ENCODE measurements at regions not wholly inside any gene's neighbourhood (a gene's known extent, or its start where the extent isn't known, plus 50 kb on each side); places are given as distances from the start of the nearest gene placed in this dataset.
A peak's percentile ranks its signal among the peaks of the same experiment; 100 is the strongest.

DNA sequence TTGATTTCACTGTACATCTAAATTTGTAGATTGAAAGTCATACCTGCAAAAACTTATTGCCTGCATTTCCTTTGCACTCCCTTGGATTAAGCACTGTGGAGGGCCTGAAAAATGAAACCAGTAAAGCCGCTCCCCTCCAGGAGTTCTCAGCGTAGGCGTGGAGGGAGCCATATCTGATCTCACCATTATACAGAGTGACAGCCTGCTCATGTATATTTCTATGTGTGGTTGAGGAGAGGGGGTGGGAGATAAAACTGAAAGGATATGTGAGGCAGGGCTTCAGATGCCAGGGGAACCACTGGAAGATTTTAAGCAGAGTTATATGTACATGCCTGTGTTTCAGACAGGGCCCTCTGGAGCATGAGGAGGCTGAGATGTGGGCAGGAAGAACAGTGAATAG, 303.0 kb downstream of the MSX2 start:
- no peaks in the 10 kb centered on the region for H3K36me3 ChIP-seq (replicated peaks in 1 of 2; ENCODE audit: control insufficient read depth in 1 of 2, insufficient read depth in 2 of 2, low read length in 1 of 2)
- H3K9me3 ChIP-seq: no peaks in the 10 kb centered on the region
- CTCF ChIA-PET: no interaction called here
- POLR2A ChIA-PET: no interaction called here
- no peak overlapping the region for H3K4me2 ChIP-seq
- H3F3A ChIP-seq (replicated peaks; ENCODE audit: insufficient read depth): no peaks in the 10 kb centered on the region
- WGBS (ENCODE audit: low lambda C conversion rate): 33% methylated on average over 3 of the region's 3 CpGs
- no peak overlapping the region for H3K9ac ChIP-seq
- no peaks in the 10 kb centered on the region for H3K27me3 ChIP-seq (ENCODE audit: insufficient read depth)
- no peaks in the 10 kb centered on the region; a peak in 1 of 4 replicates for H3K4me1 ChIP-seq (ENCODE audit: control insufficient read depth in 1 of 2, insufficient read depth in 2 of 2, low read depth in 1 of 2, low read length in 1 of 2)
- no peaks in the 10 kb centered on the region for H3K9me2 ChIP-seq
- TF ChIP-seq RXRA (IDR thresholded peaks at IDR 0.05; ENCODE audit: borderline replicate concordance, low read depth) (no peak), TAF1 (IDR thresholded peaks at IDR 0.05; ENCODE audit: borderline replicate concordance, low read depth, low read length) (no peak), JUND (IDR thresholded peaks at IDR 0.05) (no peak), TCF12 (IDR thresholded peaks at IDR 0.05) (no peak), MEF2A (IDR thresholded peaks at IDR 0.05; ENCODE audit: borderline replicate concordance, low read depth) (no peak), FOXM1 (IDR thresholded peaks at IDR 0.05; ENCODE audit: low read depth) (no peak), EZH2phosphoT487 (IDR thresholded peaks at IDR 0.05; ENCODE audit: borderline replicate concordance, low read depth) (no peak), EP300 (IDR thresholded peaks at IDR 0.05; ENCODE audit: borderline replicate concordance in 1 of 2, low read depth in 1 of 2, low read length in 1 of 2) (no peak)
- TF ChIP-seq, protein P1, sequence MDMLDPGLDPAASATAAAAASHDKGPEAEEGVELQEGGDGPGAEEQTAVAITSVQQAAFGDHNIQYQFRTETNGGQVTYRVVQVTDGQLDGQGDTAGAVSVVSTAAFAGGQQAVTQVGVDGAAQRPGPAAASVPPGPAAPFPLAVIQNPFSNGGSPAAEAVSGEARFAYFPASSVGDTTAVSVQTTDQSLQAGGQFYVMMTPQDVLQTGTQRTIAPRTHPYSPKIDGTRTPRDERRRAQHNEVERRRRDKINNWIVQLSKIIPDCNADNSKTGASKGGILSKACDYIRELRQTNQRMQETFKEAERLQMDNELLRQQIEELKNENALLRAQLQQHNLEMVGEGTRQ (IDR thresholded peaks at IDR 0.05; ENCODE audit: borderline replicate concordance, low read depth, low read length): no peak
- TF ChIP-seq, protein P2, sequence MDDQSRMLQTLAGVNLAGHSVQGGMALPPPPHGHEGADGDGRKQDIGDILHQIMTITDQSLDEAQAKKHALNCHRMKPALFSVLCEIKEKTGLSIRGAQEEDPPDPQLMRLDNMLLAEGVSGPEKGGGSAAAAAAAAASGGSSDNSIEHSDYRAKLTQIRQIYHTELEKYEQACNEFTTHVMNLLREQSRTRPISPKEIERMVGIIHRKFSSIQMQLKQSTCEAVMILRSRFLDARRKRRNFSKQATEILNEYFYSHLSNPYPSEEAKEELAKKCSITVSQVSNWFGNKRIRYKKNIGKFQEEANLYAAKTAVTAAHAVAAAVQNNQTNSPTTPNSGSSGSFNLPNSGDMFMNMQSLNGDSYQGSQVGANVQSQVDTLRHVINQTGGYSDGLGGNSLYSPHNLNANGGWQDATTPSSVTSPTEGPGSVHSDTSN (IDR thresholded peaks at IDR 0.05): no peak
- TF ChIP-seq, protein P3, sequence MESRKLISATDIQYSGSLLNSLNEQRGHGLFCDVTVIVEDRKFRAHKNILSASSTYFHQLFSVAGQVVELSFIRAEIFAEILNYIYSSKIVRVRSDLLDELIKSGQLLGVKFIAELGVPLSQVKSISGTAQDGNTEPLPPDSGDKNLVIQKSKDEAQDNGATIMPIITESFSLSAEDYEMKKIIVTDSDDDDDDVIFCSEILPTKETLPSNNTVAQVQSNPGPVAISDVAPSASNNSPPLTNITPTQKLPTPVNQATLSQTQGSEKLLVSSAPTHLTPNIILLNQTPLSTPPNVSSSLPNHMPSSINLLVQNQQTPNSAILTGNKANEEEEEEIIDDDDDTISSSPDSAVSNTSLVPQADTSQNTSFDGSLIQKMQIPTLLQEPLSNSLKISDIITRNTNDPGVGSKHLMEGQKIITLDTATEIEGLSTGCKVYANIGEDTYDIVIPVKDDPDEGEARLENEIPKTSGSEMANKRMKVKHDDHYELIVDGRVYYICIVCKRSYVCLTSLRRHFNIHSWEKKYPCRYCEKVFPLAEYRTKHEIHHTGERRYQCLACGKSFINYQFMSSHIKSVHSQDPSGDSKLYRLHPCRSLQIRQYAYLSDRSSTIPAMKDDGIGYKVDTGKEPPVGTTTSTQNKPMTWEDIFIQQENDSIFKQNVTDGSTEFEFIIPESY (IDR thresholded peaks at IDR 0.05; ENCODE audit: borderline replicate concordance, low read depth): no peak
- TF ChIP-seq, protein P4, sequence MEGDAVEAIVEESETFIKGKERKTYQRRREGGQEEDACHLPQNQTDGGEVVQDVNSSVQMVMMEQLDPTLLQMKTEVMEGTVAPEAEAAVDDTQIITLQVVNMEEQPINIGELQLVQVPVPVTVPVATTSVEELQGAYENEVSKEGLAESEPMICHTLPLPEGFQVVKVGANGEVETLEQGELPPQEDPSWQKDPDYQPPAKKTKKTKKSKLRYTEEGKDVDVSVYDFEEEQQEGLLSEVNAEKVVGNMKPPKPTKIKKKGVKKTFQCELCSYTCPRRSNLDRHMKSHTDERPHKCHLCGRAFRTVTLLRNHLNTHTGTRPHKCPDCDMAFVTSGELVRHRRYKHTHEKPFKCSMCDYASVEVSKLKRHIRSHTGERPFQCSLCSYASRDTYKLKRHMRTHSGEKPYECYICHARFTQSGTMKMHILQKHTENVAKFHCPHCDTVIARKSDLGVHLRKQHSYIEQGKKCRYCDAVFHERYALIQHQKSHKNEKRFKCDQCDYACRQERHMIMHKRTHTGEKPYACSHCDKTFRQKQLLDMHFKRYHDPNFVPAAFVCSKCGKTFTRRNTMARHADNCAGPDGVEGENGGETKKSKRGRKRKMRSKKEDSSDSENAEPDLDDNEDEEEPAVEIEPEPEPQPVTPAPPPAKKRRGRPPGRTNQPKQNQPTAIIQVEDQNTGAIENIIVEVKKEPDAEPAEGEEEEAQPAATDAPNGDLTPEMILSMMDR (IDR thresholded peaks at IDR 0.05): no peak
- H4K20me1 ChIP-seq (ENCODE audit: insufficient read depth): no peaks in the 10 kb centered on the region
- H3K4me3 ChIP-seq (ENCODE audit: low read depth in 2 of 2, low read length in 1 of 2): no peak overlapping the region
- H2AFZ ChIP-seq (ENCODE audit: low read depth): no peak overlapping the region
- H3K27ac ChIP-seq (ENCODE audit: low read depth in 2 of 2, low read length in 1 of 2): no peak overlapping the region
- DNase-seq: no peak
- no peaks in the 10 kb centered on the region for H3K79me2 ChIP-seq (ENCODE audit: insufficient read depth)

DNA sequence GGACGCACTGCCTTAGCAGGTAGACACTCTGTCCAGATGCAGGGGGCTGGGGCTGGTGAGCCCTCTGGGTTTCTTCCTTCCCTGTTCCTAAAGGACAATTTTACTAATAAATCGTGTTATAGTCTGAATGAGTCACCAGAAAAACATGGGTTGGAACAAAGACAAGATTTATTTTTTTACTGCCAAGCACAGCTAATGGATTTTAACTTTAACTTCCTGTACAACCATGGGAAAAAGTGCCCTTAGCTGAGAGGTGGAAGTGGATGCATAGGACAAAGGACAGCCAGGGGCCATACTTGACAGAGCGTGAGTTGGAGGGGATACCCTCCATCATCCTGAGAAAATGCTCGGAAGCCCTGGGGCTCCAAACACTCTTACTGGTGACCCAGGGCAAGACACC, 300.7 kb downstream of the MSX2 start:
- Histone ChIP-seq H3K36me3 (replicated peaks in 1 of 2; ENCODE audit: control insufficient read depth in 1 of 2, insufficient read depth in 2 of 2, low read length in 1 of 2) (no peaks in the 10 kb centered on the region), H3F3A (replicated peaks; ENCODE audit: insufficient read depth) (no peaks in the 10 kb centered on the region), H3K4me1 (ENCODE audit: control insufficient read depth in 1 of 2, insufficient read depth in 2 of 2, low read depth in 1 of 2, low read length in 1 of 2) (no peaks in the 10 kb centered on the region; a peak in 1 of 4 replicates), H4K20me1 (ENCODE audit: insufficient read depth) (no peaks in the 10 kb centered on the region), H2AFZ (ENCODE audit: low read depth) (no peak overlapping the region), H3K27me3 (ENCODE audit: insufficient read depth) (no peaks in the 10 kb centered on the region), H3K4me3 (ENCODE audit: low read depth in 2 of 2, low read length in 1 of 2) (no peak overlapping the region), H3K4me2 (no peak overlapping the region), H3K79me2 (ENCODE audit: insufficient read depth) (no peaks in the 10 kb centered on the region), H3K9me2 (no peaks in the 10 kb centered on the region), H3K9ac (no peak overlapping the region), H3K9me3 (no peaks in the 10 kb centered on the region), H3K27ac (ENCODE audit: low read depth in 2 of 2, low read length in 1 of 2) (peak overlapping the region in 1 of 2 experiments; percentile 47; a peak in 1 of 4 replicates)
- no peak for TF ChIP-seq MEF2A (IDR thresholded peaks at IDR 0.05; ENCODE audit: borderline replicate concordance, low read depth)
- TF ChIP-seq RAD21 (IDR thresholded peaks at IDR 0.05; ENCODE audit: low read length): no peak
- no peak for TF ChIP-seq EP300 (IDR thresholded peaks at IDR 0.05; ENCODE audit: borderline replicate concordance in 1 of 2, low read depth in 1 of 2, low read length in 1 of 2)
- TF ChIP-seq, protein P2 (IDR thresholded peaks at IDR 0.05): no peak
- TF ChIP-seq, protein P1 (IDR thresholded peaks at IDR 0.05; ENCODE audit: borderline replicate concordance, low read depth, low read length): no peak
- TF ChIP-seq FOXJ3 (CRISPR knock-in tag; IDR thresholded peaks at IDR 0.05): no peak
- WGBS (ENCODE audit: low lambda C conversion rate): 24% methylated on average over 3 of the region's 4 CpGs
- CTCF ChIA-PET: no interaction called here
- POLR2A ChIA-PET: no interaction called here
- DNase-seq: no peak

Measured in SK-N-SH (cell line).